HepG2 (cell line): ENCODE measurements at regions not wholly inside any gene's neighbourhood (a gene's known extent, or its start where the extent isn't known, plus 50 kb on each side); places are given as distances from the start of the nearest gene placed in this dataset.

ENCODE experiments used
- ATAC-seq: fragments of 200-7000 bp; cut with Tn5 transposase; 3 replicates; pipeline ENCODE4 v1.9.1; 2020; ENCODE audit warnings: mild to moderate bottlenecking, moderate library complexity
- BruUV-seq: library from RNA; stranded (reverse); fragments of 400-500 nt; replicated peaks from 2 replicates; lab custom pipeline; 2021; lab: Mats Ljungman, UMichigan
- CTCF ChIA-PET: fragments of 300-600 bp; formaldehyde crosslinking; extraction: SDS; loops from one replicate; lab custom pipeline; 2021; ENCODE audit warnings: low total read pairs, inconsistent platforms, low intra/inter-chr PET ratio; lab: Yijun Ruan, JAX
- POLR2A ChIA-PET: fragments of 350-600 bp; sonication (Branson Sonifier 250); formaldehyde crosslinking; loops from one replicate; lab custom pipeline; 2020; ENCODE audit warnings: antibody characterized with exemption, inconsistent platforms; lab: Yijun Ruan, JAX
- DNase-seq: peaks from one replicate; pipeline ENCODE4 v3.0.0-alpha.2; 2015; ENCODE audit warnings: low spot score
- FAIRE-seq: peaks from 3 replicates; lab custom pipeline; 2011; peaks lifted over from hg19 to GRCh38; lab: Jason Lieb, UNC
- H2AFZ ChIP-seq: one replicate; pipeline ENCODE4 v1.6.1; 2011; ENCODE audit warnings: low read length, inconsistent platforms
- H3K27ac ChIP-seq: fragments of 300-600 bp; 3 replicates; pipeline ENCODE4 v1.8.0; 2011; ENCODE audit warnings: mixed run types, mild to moderate bottlenecking, mixed read lengths, low read length, inconsistent platforms; ENCODE audit not compliant: insufficient read depth; ENCODE audit errors: extremely low read length
- H3K27me3 ChIP-seq, 2 experiments: fragments of 200-600 bp in 1 of 2; 2 replicates in 1 of 2; 3 replicates in 1 of 2; pipeline versions ENCODE4 v1.6.0 to v1.8.0; 2011; ENCODE audit warnings: low read length in 2 of 2, mild to moderate bottlenecking in 2 of 2, moderate library complexity in 2 of 2, inconsistent platforms in 1 of 2; ENCODE audit not compliant: insufficient read depth in 2 of 2, control insufficient read depth in 1 of 2
- H3K36me3 ChIP-seq, 2 experiments: fragments of 200-600 bp in 1 of 2; replicated peaks in 1 of 2; 2 replicates in 1 of 2; 3 replicates in 1 of 2; pipeline versions ENCODE4 v1.5.1 to v1.8.0; 2011; ENCODE audit warnings: low read length in 2 of 2, inconsistent platforms in 1 of 2; ENCODE audit not compliant: insufficient read depth in 2 of 2, control insufficient read depth in 1 of 2
- H3K4me1 ChIP-seq: 2 replicates; pipeline ENCODE4 v1.5.1; 2012; ENCODE audit warnings: low read length, inconsistent platforms; ENCODE audit not compliant: insufficient read depth
- H3K4me2 ChIP-seq: 2 replicates; pipeline ENCODE4 v1.6.0; 2011; ENCODE audit warnings: low read depth, low read length, inconsistent platforms
- H3K4me3 ChIP-seq, 3 experiments: fragments of 200-600 bp in 1 of 3; sonication (generic), shearing (Covaris generic) in 1 of 3; replicated peaks in 1 of 3; 2 replicates each; pipeline ENCODE4 v1.5.1; 2011 to 2016; ENCODE audit warnings: low read length in 3 of 3, inconsistent platforms in 2 of 3, low read depth in 2 of 3, mild to moderate bottlenecking in 2 of 3, control low read depth in 1 of 3, mixed read lengths in 1 of 3; ENCODE audit not compliant: insufficient read depth in 1 of 3
- H3K79me2 ChIP-seq: one replicate; pipeline ENCODE4 v1.6.1; 2011; ENCODE audit warnings: low read length, inconsistent platforms; ENCODE audit not compliant: insufficient read depth
- H3K9ac ChIP-seq: 2 replicates; pipeline ENCODE4 v1.6.0; 2011; ENCODE audit warnings: mild to moderate bottlenecking, low read depth, low read length, inconsistent platforms; ENCODE audit not compliant: insufficient read depth
- H3K9me3 ChIP-seq: 2 replicates; pipeline ENCODE4 v1.5.1; 2012; ENCODE audit warnings: mild to moderate bottlenecking, low read length
- H4K20me1 ChIP-seq: 2 replicates; pipeline ENCODE4 v1.6.0; 2011; ENCODE audit warnings: inconsistent platforms, mild to moderate bottlenecking, low read length, moderate library complexity; ENCODE audit not compliant: insufficient read depth
- BRCA1 ChIP-seq: sonication (generic); formaldehyde crosslinking; IDR thresholded peaks from 2 replicates; pipeline ENCODE4 v1.4.0; 2020; ENCODE audit warnings: missing genetic modification reagents
- DPF2 ChIP-seq: sonication (generic); formaldehyde crosslinking; IDR thresholded peaks from 2 replicates; pipeline ENCODE4 v1.4.0; 2020; ENCODE audit warnings: mild to moderate bottlenecking, low read depth, missing genetic modification reagents, borderline replicate concordance
- JDP2 ChIP-seq: sonication (generic); formaldehyde crosslinking; IDR thresholded peaks from 2 replicates; pipeline ENCODE4 v1.8.1; 2022; ENCODE audit warnings: missing genetic modification reagents, borderline replicate concordance
- ZNF232 ChIP-seq: sonication (generic); formaldehyde crosslinking; IDR thresholded peaks from 2 replicates; pipeline ENCODE4 v1.4.0; 2020; ENCODE audit warnings: missing genetic modification reagents, borderline replicate concordance
- WGBS: methylation state at CpG from one replicate; pipeline ENCODE4 v1.1.6; 2017; ENCODE audit warnings: low lambda C conversion rate; 5-methylcytosine and 5-hydroxymethylcytosine counted together
- in situ Hi-C: cut with HindIII; loops from 2 replicates; pipeline ENCODE4 v1.10.0; 2017; ENCODE audit warnings: low pct_unique_long_range_greater_than_20kb; ENCODE audit not compliant: extremely low pct_ligation_motif_present
- intact Hi-C: fragments of 100-400 bp; cut with micrococcal nuclease; formaldehyde crosslinking; loops from one replicate; pipeline ENCODE4 v1.10.0; 2022; ENCODE audit not compliant: unreplicated experiment
- TF ChIP-seq, protein P1 (sequence below): sonication (generic); formaldehyde crosslinking; IDR thresholded peaks from one replicate; pipeline ENCODE4 v1.5.1; 2020; ENCODE audit warnings: mild to moderate bottlenecking, missing genetic modification reagents; ENCODE audit errors: not compliant biosample characterization
- TF ChIP-seq, protein P2 (sequence below): sonication (generic); formaldehyde crosslinking; IDR thresholded peaks from 2 replicates; pipeline ENCODE4 v1.4.0; 2020; ENCODE audit warnings: missing genetic modification reagents, low read depth, mild to moderate bottlenecking, borderline replicate concordance

DNA sequence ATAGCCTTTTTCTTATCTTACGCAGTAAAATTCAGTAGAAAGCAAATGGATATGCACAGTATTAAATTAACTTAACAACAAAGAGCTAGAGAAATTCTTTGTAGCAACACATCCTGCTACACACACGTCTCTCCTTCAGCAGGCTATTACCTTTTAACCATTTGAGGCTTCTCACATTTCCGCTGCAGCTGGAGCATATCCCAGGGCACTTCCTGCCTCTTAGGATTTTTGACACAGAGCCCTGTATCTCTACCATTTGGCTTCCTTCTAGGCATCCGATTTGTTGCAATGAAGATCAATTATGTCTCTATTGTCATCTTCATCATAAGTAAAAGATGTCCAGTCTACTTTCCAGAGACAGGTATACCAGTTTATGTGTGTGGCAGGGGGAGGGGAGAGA lies 292.4 kb upstream of the CBLB start (continued):
- TF ChIP-seq, protein P1, sequence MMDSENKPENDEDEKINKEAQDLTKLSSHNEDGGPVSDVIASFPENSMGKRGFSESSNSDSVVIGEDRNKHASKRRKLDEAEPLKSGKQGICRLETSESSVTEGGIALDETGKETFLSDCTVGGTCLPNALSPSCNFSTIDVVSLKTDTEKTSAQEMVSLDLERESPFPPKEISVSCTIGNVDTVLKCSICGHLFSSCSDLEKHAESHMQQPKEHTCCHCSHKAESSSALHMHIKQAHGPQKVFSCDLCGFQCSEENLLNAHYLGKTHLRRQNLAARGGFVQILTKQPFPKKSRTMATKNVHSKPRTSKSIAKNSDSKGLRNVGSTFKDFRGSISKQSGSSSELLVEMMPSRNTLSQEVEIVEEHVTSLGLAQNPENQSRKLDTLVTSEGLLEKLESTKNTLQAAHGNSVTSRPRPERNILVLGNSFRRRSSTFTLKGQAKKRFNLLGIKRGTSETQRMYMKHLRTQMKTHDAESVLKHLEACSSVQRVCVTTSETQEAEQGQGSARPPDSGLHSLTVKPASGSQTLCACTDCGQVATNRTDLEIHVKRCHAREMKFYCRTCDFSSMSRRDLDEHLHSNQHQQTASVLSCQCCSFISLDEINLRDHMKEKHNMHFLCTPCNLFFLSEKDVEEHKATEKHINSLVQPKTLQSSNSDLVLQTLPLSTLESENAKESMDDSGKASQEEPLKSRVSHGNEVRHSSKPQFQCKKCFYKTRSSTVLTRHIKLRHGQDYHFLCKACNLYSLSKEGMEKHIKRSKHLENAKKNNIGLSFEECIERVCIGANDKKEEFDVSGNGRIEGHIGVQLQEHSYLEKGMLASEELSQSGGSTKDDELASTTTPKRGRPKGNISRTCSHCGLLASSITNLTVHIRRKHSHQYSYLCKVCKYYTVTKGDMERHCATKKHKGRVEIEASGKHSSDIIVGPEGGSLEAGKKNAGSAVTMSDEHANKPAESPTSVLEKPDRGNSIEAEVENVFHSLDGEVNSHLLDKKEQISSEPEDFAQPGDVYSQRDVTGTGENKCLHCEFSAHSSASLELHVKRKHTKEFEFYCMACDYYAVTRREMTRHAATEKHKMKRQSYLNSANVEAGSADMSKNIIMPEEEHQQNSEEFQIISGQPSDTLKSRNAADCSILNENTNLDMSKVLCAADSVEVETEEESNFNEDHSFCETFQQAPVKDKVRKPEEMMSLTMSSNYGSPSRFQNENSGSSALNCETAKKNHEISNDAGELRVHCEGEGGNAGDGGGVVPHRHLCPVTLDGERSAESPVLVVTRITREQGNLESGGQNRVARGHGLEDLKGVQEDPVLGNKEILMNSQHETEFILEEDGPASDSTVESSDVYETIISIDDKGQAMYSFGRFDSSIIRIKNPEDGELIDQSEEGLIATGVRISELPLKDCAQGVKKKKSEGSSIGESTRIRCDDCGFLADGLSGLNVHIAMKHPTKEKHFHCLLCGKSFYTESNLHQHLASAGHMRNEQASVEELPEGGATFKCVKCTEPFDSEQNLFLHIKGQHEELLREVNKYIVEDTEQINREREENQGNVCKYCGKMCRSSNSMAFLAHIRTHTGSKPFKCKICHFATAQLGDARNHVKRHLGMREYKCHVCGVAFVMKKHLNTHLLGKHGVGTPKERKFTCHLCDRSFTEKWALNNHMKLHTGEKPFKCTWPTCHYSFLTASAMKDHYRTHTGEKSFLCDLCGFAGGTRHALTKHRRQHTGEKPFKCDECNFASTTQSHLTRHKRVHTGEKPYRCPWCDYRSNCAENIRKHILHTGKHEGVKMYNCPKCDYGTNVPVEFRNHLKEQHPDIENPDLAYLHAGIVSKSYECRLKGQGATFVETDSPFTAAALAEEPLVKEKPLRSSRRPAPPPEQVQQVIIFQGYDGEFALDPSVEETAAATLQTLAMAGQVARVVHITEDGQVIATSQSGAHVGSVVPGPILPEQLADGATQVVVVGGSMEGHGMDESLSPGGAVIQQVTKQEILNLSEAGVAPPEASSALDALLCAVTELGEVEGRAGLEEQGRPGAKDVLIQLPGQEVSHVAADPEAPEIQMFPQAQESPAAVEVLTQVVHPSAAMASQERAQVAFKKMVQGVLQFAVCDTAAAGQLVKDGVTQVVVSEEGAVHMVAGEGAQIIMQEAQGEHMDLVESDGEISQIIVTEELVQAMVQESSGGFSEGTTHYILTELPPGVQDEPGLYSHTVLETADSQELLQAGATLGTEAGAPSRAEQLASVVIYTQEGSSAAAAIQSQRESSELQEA (CRISPR knock-in tag), result no peak
- no peak for TF ChIP-seq JDP2 (CRISPR knock-in tag)

DNA sequence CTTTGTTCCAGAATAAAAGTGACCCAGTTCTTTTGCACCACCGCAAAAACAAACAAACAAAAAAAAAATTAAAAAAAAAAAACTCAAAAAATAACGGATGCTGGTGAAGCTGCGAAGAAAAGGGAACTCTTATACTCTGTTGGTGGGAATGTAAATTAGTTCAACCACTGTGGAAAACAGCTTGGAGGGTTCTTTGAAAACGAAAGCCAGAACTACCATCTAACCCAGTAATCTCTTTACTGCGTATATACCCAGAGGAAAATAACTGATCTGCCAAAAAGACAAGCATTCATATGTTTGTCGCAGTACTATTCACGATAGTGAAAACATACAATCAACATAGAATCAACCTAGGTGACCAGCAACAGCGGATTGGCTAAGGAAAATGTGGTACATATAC lies 298.9 kb upstream of the CBLB start:
- Histone ChIP-seq H2AFZ (no peak overlapping the region), H3K9ac (no peak overlapping the region), H3K36me3 (no peaks in the 10 kb centered on the region), H3K4me3 (no peak overlapping the region), H3K27me3 (no peaks in the 10 kb centered on the region), H3K9me3 (no peaks in the 10 kb centered on the region), H3K79me2 (no peaks in the 10 kb centered on the region), H4K20me1 (no peaks in the 10 kb centered on the region; the same call in 1 of the 2 replicates), H3K4me2 (no peak overlapping the region), H3K27ac (no peak overlapping the region), H3K4me1 (no peaks in the 10 kb centered on the region)
- in situ Hi-C loops, result no loop called here
- intact Hi-C loops, result no loop called here
- no TSS peak for BruUV-seq
- DNase-seq (no peak), FAIRE-seq (no peak), ATAC-seq (no peak)
- 25% methylated on average over 8 of the region's 8 CpGs for WGBS
- ChIA-PET CTCF (no interaction called here), POLR2A (no interaction called here)
- TF ChIP-seq, protein P2, sequence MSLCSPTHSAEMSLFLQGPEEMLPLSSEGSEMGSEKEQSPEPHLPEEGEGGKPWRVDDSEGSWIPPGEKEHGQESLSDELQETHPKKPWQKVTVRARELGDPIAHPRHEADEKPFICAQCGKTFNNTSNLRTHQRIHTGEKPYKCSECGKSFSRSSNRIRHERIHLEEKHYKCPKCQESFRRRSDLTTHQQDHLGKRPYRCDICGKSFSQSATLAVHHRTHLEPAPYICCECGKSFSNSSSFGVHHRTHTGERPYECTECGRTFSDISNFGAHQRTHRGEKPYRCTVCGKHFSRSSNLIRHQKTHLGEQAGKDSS (CRISPR knock-in tag), result no peak
- no peak for TF ChIP-seq DPF2 (CRISPR knock-in tag)
- no peak for TF ChIP-seq ZNF232 (CRISPR knock-in tag)
- TF ChIP-seq BRCA1, result no peak
